HEK293 (cell line): ENCODE measurements at regions not wholly inside any gene's neighbourhood (a gene's known extent, or its start where the extent isn't known, plus 50 kb on each side); places are given as distances from the start of the nearest gene placed in this dataset.

Experiments
- CTCF ChIA-PET: fragments of 350-600 bp; formaldehyde crosslinking; extraction: SDS; loops from one replicate; lab custom pipeline; 2021; ENCODE audit warnings: antibody characterized with exemption; lab: Yijun Ruan, JAX
- POLR2A ChIA-PET: fragments of 300-600 bp; formaldehyde crosslinking; extraction: SDS; loops from one replicate; lab custom pipeline; 2020; ENCODE audit warnings: antibody characterized with exemption, inconsistent platforms; lab: Yijun Ruan, JAX
- H3K27ac ChIP-seq: fragments of 200-500 bp; sonication (Bioruptor generic); 2 replicates; pipeline ENCODE4 v1.5.1; 2014; ENCODE audit warnings: low read depth, low read length, control low read depth, inconsistent platforms; ENCODE audit errors: extremely low read depth
- H3K36me3 ChIP-seq, 2 experiments: fragments of 200-500 bp in 1 of 2; sonication (Bioruptor generic) in 1 of 2; 1 replicate in 1 of 2; 2 replicates in 1 of 2; pipeline ENCODE4 v1.5.1; 2014 to 2017; ENCODE audit warnings: inconsistent platforms in 2 of 2, low read length in 2 of 2; ENCODE audit not compliant: control insufficient read depth in 2 of 2, insufficient read depth in 1 of 2
- H3K4me1 ChIP-seq: fragments of 200-500 bp; sonication (Bioruptor generic); 2 replicates; pipeline ENCODE4 v1.5.1; 2014; ENCODE audit warnings: mild to moderate bottlenecking, low read length, inconsistent platforms; ENCODE audit not compliant: control insufficient read depth, insufficient read depth
- H3K4me3 ChIP-seq: 2 replicates; pipeline ENCODE4 v1.5.1; 2011; ENCODE audit warnings: low read depth, mild to moderate bottlenecking, control low read depth, low read length, moderate library complexity
- H3K9me3 ChIP-seq: fragments of 200-500 bp; sonication (Bioruptor generic); 2 replicates; pipeline ENCODE4 v1.5.1; 2014; ENCODE audit warnings: low read depth, low read length, inconsistent platforms; ENCODE audit not compliant: control insufficient read depth, insufficient read depth
- BCL6B ChIP-seq: fragments of 450-650 bp; formaldehyde crosslinking; IDR thresholded peaks from 2 replicates; pipeline ENCODE4 v1.5.1; 2017; ENCODE audit warnings: missing biosample characterization, missing genetic modification characterization
- MZF1 ChIP-seq: fragments of 450-650 bp; formaldehyde crosslinking; IDR thresholded peaks from 2 replicates; pipeline ENCODE4 v1.5.1; 2017; ENCODE audit warnings: missing biosample characterization, missing genetic modification characterization, borderline replicate concordance
- SCRT2 ChIP-seq: fragments of 450-650 bp; formaldehyde crosslinking; IDR thresholded peaks from 2 replicates; pipeline ENCODE4 v1.5.1; 2016; ENCODE audit warnings: missing biosample characterization, missing genetic modification characterization
- SP2 ChIP-seq: fragments of 450-650 bp; formaldehyde crosslinking; IDR thresholded peaks from 2 replicates; pipeline ENCODE4 v1.5.1; 2016; ENCODE audit warnings: missing biosample characterization, missing genetic modification characterization
- ZBTB49 ChIP-seq: fragments of 450-650 bp; formaldehyde crosslinking; IDR thresholded peaks from 2 replicates; pipeline ENCODE4 v1.5.1; 2016; ENCODE audit warnings: missing biosample characterization, missing genetic modification characterization, low read depth
- ZFP37 ChIP-seq: fragments of 450-650 bp; formaldehyde crosslinking; IDR thresholded peaks from 2 replicates; pipeline ENCODE4 v1.5.1; 2016; ENCODE audit warnings: missing biosample characterization, missing genetic modification characterization
- ZNF157 ChIP-seq: fragments of 450-650 bp; formaldehyde crosslinking; IDR thresholded peaks from 2 replicates; pipeline ENCODE4 v1.5.1; 2016; ENCODE audit warnings: missing biosample characterization, missing genetic modification characterization
- ZNF555 ChIP-seq: fragments of 450-650 bp; formaldehyde crosslinking; conservative IDR thresholded peaks from 2 replicates; pipeline ENCODE4 v1.5.1; 2017; ENCODE audit warnings: missing biosample characterization, mild to moderate bottlenecking, missing genetic modification characterization, inconsistent platforms
- ZNF560 ChIP-seq: fragments of 450-650 bp; formaldehyde crosslinking; IDR thresholded peaks from 2 replicates; pipeline ENCODE4 v1.5.1; 2017; ENCODE audit warnings: missing biosample characterization, missing genetic modification characterization, borderline replicate concordance
- ZNF629 ChIP-seq: fragments of 450-650 bp; formaldehyde crosslinking; IDR thresholded peaks from 2 replicates; pipeline ENCODE4 v1.5.1; 2017; ENCODE audit warnings: missing biosample characterization, missing genetic modification characterization
- ZNF654 ChIP-seq: fragments of 450-650 bp; formaldehyde crosslinking; IDR thresholded peaks from 2 replicates; pipeline ENCODE4 v1.5.1; 2016; ENCODE audit warnings: low read depth, missing biosample characterization, missing genetic modification characterization
- ZNF707 ChIP-seq: fragments of 450-650 bp; formaldehyde crosslinking; IDR thresholded peaks from 2 replicates; pipeline ENCODE4 v1.5.1; 2016; ENCODE audit warnings: missing biosample characterization, missing genetic modification characterization
- ZNF843 ChIP-seq: fragments of 450-650 bp; formaldehyde crosslinking; IDR thresholded peaks from 2 replicates; pipeline ENCODE4 v1.5.1; 2016; ENCODE audit warnings: missing biosample characterization, missing genetic modification characterization
- ZSCAN5A ChIP-seq: fragments of 450-650 bp; formaldehyde crosslinking; IDR thresholded peaks from 2 replicates; pipeline ENCODE4 v1.5.1; 2016; ENCODE audit warnings: missing biosample characterization, missing genetic modification characterization
- TF ChIP-seq, protein P1 (sequence below): fragments of 450-650 bp; formaldehyde crosslinking; IDR thresholded peaks from 2 replicates; pipeline ENCODE4 v1.5.1; 2016; ENCODE audit warnings: missing biosample characterization, missing genetic modification characterization
- TF ChIP-seq, protein P2 (sequence below): fragments of 450-650 bp; formaldehyde crosslinking; IDR thresholded peaks from 2 replicates; pipeline ENCODE4 v1.5.1; 2016; ENCODE audit warnings: missing biosample characterization, missing genetic modification characterization
- TF ChIP-seq, protein P3 (sequence below): fragments of 450-650 bp; formaldehyde crosslinking; IDR thresholded peaks from 2 replicates; pipeline ENCODE4 v1.5.1; 2016; ENCODE audit warnings: missing biosample characterization, missing genetic modification characterization

- ChIA-PET CTCF (no interaction called here), POLR2A (no interaction called here)
- no peak overlapping the region for H3K27ac ChIP-seq
- H3K36me3 ChIP-seq: no peaks in the 10 kb centered on the region
- no peaks in the 10 kb centered on the region for H3K4me1 ChIP-seq
- TF ChIP-seq BCL6B: no peak
- no peak for TF ChIP-seq ZNF654 (tag by site-specific recombination)
- no peak for TF ChIP-seq ZNF707 (tag by site-specific recombination)
- TF ChIP-seq MZF1 (tag by site-specific recombination): no peak
- no peak for TF ChIP-seq SP2 (tag by site-specific recombination)
- TF ChIP-seq ZNF843 (tag by site-specific recombination): no peak
- TF ChIP-seq ZNF560 (tag by site-specific recombination): no peak
- H3K4me3 ChIP-seq: no peak overlapping the region
- no peaks in the 10 kb centered on the region for H3K9me3 ChIP-seq
These were observed 103.9 kb upstream of the TACR1 start for GRCh38 chr2:75303227-75303626.

GRCh38 chr2:75294362-75294761 is 95.0 kb upstream of the TACR1 start:
- Histone ChIP-seq H3K36me3 (no peaks in the 10 kb centered on the region), H3K4me1 (no peaks in the 10 kb centered on the region), H3K27ac (no peak overlapping the region), H3K4me3 (no peak overlapping the region), H3K9me3 (no peaks in the 10 kb centered on the region)
- POLR2A ChIA-PET: no interaction called here
- no peak for TF ChIP-seq ZNF157 (tag by site-specific recombination)
- TF ChIP-seq, protein P1, sequence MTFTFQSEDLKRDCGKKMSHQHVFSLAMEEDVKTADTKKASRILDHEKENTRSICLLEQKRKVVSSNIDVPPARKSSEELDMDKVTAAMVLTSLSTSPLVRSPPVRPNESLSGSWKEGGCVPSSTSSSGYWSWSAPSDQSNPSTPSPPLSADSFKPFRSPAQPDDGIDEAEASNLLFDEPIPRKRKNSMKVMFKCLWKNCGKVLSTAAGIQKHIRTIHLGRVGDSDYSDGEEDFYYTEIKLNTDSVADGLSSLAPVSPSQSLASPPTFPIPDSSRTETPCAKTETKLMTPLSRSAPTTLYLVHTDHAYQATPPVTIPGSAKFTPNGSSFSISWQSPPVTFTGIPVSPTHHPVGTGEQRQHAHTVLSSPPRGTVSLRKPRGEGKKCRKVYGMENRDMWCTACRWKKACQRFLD (tag by site-specific recombination): no peak
- TF ChIP-seq, protein P2, sequence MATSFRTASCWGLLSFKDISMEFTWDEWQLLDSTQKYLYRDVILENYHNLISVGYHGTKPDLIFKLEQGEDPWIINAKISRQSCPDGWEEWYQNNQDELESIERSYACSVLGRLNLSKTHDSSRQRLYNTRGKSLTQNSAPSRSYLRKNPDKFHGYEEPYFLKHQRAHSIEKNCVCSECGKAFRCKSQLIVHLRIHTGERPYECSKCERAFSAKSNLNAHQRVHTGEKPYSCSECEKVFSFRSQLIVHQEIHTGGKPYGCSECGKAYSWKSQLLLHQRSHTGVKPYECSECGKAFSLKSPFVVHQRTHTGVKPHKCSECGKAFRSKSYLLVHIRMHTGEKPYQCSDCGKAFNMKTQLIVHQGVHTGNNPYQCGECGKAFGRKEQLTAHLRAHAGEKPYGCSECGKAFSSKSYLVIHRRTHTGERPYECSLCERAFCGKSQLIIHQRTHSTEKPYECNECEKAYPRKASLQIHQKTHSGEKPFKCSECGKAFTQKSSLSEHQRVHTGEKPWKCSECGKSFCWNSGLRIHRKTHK (tag by site-specific recombination): no peak
- TF ChIP-seq SCRT2 (tag by site-specific recombination): no peak
- TF ChIP-seq ZSCAN5A: no peak
- TF ChIP-seq ZNF555 (tag by site-specific recombination): no peak
- TF ChIP-seq, protein P3, sequence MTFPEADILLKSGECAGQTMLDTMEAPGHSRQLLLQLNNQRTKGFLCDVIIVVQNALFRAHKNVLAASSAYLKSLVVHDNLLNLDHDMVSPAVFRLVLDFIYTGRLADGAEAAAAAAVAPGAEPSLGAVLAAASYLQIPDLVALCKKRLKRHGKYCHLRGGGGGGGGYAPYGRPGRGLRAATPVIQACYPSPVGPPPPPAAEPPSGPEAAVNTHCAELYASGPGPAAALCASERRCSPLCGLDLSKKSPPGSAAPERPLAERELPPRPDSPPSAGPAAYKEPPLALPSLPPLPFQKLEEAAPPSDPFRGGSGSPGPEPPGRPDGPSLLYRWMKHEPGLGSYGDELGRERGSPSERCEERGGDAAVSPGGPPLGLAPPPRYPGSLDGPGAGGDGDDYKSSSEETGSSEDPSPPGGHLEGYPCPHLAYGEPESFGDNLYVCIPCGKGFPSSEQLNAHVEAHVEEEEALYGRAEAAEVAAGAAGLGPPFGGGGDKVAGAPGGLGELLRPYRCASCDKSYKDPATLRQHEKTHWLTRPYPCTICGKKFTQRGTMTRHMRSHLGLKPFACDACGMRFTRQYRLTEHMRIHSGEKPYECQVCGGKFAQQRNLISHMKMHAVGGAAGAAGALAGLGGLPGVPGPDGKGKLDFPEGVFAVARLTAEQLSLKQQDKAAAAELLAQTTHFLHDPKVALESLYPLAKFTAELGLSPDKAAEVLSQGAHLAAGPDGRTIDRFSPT (tag by site-specific recombination): no peak
- no peak for TF ChIP-seq ZNF629
- no peak for TF ChIP-seq ZFP37 (tag by site-specific recombination)
- TF ChIP-seq ZBTB49: no peak
- CTCF ChIA-PET: no interaction called here
